ENCODE measurements at regions not wholly inside any gene's neighbourhood (a gene's known extent, or its start where the extent isn't known, plus 50 kb on each side); places are given as distances from the start of the nearest gene placed in this dataset.

GRCh38 chr3:191894406-191894805 is 433.4 kb downstream of the PYDC2 start:
- TF ChIP-seq POLR2AphosphoS5 (IDR thresholded peaks at IDR 0.05; ENCODE audit: low read depth, low read length): no peak
- TF ChIP-seq, protein P1, sequence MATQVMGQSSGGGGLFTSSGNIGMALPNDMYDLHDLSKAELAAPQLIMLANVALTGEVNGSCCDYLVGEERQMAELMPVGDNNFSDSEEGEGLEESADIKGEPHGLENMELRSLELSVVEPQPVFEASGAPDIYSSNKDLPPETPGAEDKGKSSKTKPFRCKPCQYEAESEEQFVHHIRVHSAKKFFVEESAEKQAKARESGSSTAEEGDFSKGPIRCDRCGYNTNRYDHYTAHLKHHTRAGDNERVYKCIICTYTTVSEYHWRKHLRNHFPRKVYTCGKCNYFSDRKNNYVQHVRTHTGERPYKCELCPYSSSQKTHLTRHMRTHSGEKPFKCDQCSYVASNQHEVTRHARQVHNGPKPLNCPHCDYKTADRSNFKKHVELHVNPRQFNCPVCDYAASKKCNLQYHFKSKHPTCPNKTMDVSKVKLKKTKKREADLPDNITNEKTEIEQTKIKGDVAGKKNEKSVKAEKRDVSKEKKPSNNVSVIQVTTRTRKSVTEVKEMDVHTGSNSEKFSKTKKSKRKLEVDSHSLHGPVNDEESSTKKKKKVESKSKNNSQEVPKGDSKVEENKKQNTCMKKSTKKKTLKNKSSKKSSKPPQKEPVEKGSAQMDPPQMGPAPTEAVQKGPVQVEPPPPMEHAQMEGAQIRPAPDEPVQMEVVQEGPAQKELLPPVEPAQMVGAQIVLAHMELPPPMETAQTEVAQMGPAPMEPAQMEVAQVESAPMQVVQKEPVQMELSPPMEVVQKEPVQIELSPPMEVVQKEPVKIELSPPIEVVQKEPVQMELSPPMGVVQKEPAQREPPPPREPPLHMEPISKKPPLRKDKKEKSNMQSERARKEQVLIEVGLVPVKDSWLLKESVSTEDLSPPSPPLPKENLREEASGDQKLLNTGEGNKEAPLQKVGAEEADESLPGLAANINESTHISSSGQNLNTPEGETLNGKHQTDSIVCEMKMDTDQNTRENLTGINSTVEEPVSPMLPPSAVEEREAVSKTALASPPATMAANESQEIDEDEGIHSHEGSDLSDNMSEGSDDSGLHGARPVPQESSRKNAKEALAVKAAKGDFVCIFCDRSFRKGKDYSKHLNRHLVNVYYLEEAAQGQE (IDR thresholded peaks at IDR 0.05; ENCODE audit: insufficient read depth in 1 of 2, low read depth in 2 of 2, low read length in 1 of 2): no peak
- no peak for TF ChIP-seq CTCF (IDR thresholded peaks at IDR 0.05)

Measured in Panc1 (cell line).